Caki2 (cell line): ENCODE measurements at regions not wholly inside any gene's neighbourhood (a gene's known extent, or its start where the extent isn't known, plus 50 kb on each side); places are given as distances from the start of the nearest gene placed in this dataset.
A peak's percentile ranks its signal among the peaks of the same experiment; 100 is the strongest.
"Not testable (repeated sequence)": the region's sequence is repeated elsewhere in the genome, so short reads cannot be mapped to it uniquely, and the experiment has no call there.

Experiments used
- DNase-seq: peaks from one replicate; pipeline ENCODE4 v3.0.0-alpha.2; 2015; ENCODE audit warnings: low read depth
- in situ Hi-C: cut with HindIII; loops from 2 replicates; pipeline ENCODE4 v1.10.0; 2016; ENCODE audit warnings: low sequenced_read_pairs, low pct_unique_long_range_greater_than_20kb, mixed read lengths

DNA sequence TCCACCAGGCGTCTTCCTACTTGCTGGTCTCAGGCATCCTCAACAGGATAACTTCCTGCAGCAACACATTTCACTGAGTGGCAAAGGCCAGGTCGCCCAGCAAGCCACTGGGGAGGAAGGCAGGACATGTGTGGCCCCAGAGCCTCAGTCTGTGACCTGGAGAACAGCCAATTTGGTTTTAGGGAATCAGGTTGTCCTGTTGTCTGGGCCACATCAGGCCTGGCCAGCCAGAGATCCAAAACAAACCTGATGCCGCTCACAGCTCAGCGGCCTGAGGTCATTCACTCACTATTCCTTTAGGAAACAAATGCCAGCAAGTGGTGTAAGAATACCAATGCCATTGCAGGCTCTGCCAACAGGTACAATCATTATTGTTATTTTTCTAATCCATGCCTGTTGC lies 210.7 kb downstream of the VAPA start:
- no peak for DNase-seq
- in situ Hi-C loops = no loop called here

DNA sequence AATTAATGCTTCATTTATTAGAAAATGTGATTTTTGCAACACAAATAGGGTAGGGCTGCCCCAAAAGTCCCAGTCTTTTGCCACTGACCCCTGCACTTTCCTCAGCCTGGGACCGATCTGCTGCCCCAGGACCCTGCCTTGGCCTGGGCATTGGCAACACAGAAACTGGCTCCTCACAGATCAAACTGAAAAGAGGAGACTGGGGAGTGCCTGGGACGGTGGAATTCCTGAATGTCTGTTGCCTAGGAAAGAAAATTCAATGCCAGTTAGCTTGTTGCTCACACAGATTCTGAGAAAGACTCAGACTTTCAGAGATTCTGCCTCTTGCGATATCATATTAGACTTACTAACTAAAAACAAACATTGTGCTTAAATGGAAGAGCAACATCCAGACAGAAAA lies 211.2 kb downstream of the VAPA start:
- DNase-seq = no peak
- in situ Hi-C loops = no loop called here

DNA sequence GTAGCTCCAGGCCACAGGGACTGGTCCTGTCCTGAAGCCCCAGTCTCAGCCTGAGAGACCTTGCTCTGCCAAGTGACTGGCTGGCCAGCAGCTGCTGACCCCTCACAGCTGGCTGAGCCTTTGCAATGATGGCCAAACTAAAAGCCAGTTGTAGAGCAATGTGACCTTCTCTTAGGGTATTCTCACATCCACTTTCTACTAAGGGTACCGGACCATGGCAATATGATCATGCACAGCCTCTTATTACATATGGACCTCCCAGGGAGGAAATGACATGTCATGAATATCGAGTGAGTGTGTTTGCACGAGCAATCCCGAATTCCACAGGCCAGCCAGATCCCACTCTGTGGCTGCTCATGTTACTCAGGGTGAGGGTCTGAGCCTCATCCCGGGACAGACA lies 213.9 kb downstream of the VAPA start:
- in situ Hi-C loops = no loop called here
- no peak for DNase-seq

DNA sequence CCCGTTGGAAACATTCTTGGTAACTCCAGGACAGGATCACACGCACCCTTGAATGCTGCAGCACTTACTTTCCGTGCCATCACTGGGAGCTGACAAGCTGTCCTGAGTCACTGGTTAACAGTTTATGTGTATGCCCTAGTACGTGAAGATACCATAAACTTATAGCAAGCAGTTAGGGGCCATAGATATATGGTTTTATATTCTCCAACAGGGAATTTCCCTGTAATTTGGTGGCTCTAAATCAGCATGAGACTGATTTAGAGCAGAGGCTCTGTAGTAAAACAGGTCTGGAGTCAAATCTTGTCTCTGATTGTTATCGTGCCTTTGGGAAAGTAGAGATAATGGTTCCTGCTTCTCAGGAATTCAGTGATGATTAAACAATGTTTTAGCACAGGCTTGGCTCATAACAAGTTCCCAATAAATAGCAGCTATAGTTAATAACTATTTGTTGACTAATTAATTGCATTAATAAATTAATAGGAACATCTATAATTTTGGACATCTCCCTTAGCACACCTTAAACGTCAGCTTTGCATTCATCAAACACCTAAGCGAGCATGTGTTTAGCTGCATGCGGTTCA lies 215.2 kb downstream of the VAPA start:
- in situ Hi-C loops = no loop called here
- no peak for DNase-seq

DNA sequence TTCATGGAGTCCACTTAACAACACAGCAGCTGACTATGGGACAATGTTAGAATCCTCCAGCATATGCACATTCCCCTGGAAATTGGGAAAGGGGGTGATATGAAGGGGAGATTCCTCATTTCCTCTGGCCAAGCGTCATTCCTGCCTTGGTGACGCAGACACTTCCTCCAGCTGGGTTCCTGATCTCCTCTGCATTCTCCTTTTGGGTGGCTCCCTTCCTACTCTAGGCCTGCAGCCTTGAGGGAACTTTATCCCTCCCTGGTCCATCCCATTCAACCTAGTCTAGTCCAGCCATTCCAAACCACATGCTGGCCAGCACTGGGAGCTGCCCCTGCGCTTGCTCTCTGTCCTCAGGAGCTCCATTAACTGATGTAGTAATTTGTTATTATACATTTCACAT lies 216.8 kb downstream of the VAPA start:
- in situ Hi-C loops = no loop called here
- DNase-seq = no peak

DNA sequence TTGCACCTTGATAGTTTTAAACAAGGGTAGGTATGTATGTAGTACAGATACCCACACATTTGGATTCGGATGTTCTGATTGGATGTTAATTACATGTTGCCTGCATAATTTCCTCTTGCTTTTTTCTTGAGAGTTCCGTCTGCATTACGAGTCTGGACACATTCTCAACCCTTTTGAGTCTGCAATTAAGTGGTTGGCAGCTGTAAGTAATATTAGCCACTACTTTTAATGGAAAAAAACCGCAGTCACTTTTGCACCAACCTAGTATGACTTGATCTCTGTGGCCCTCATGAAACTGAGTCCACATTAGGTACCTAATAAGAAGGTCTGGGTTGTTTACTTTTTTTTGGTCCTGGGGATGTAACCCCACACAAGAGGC lies 217.3 kb downstream of the VAPA start:
- no peak for DNase-seq
- in situ Hi-C loops = no loop called here

DNA sequence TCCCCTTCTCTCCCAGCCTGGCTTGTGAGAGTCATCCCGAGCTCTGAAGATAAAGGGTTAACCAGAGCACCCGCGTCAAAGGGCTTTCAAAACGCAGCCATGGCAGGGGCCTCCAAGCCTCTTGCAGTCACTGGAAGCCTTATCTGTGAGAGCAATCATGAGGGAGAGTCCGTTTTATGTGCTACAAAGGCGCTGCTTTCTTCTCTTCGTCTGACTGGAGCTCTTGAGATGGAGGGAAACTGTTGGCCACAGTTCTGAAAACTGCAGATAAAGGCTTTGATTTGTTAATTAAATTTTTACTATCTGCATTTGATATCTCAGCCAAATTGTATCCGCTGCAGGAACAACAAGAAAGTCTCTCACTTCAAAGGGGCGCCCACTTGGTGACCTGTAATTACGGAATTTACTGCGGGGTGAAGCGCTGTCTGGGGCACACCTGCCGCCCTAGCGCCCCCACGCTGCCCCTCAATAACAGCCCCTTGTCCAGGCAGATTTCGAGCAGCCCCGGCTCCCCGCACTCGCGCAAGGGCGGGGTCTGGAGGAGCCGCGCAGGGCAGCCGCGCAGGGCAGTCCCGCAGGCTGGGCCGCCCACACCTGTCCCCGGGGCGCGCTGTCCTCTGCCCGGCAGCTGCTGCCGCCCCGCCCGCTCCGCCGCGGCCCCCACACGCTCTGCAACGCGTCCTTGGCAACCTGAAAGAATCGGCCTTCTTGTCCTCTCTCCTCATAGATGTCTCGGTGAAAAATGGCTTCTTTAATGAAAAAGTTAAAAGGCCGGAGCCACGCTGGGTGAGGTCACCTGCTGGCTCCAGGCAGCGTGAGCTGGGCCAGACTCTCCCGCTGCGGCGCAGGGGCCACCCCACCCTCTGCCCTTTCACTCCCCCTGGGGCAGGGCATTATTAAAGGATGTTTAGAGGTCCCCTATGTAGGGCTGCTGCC lies 217.9 kb downstream of the VAPA start:
- in situ Hi-C loops = no loop called here
- no peak for DNase-seq

DNA sequence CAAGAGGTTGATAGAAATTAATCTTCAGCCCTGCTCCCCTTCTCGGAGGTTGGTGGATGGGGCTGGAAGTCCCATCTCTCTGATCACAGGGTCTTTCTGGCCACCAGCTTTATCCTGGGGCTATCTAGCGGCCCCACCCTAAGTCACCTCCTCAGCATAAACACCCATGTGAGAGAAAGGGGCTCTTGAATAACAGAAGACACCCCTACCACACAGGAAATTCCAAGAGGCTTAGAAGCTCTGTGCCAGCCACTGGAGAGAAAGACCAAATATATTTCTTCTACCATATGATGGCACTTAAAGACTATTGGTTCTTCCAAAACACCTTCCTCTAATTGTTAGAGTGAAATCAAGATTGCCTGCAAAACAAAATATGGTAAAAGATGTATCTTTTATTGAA lies 219.7 kb downstream of the VAPA start:
- in situ Hi-C loops = no loop called here
- DNase-seq = no peak

DNA sequence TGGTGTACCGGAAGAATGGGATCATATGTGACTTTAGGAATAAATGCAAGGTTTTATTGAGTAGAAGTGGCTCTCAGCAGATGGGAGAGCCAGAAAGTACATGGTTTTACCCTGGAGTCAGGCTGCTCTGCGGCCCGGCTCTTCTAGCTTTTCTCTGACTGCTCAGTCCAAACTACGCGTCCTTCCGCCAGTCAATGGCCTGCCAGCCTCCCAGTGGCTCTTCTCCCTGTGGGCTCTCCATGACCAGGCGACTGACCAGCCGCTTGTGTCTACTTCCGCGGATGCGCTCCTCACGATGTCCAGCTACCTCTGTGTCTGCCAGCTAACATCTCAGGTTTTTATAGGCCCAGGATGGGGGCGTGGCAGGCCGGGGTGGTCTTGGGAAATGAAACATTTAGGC lies 220.4 kb downstream of the VAPA start:
- in situ Hi-C loops = no loop called here
- DNase-seq = no peak

DNA sequence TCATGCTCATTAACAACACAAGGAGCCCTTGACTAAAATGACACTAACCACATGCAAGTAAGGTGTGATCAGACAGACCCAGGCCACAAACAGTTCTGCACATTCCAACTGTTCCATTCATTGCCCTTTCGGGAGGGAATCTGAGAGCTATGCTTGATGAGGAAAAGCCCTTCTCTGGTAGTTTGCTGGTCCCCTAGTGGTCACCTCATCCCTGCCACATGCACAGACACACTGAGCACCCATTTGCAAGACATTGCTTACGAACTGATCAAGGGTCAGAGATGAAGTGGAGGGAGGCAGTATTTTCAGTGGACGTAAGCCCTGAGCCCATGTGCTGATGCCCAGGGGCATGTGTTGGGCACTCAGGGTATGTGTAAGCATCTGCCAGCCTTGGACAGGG lies 220.9 kb downstream of the VAPA start:
- in situ Hi-C loops, DNase-seq: not testable (repeated sequence)

DNA sequence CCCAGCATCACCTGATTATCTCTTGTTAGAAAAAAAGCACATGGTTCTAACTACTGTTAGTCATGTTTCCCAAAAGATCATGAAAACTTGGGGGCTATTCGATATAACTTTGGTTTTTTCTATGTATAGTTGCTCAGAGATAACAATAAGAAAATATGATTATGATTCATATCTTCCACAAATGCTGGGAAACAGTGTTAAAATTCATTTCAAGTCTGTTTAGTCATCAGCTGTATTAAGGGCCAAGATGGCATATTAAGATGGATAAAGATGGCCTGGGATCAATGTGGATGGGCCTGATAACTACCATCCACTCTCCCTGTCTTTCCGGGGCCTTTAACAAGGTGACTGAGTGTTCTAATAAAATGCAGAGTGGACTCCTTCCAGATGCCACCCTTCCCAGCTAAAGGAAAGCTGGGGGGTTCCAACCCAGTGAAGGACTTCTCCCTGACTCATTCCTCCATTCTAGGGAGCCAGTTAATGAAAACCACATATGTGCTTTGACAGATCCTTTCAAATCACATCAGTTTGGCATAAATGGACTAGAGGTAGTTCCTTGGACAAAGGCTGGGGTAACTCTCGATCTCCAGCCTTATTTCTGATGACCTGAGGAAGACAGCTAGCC lies 221.6 kb downstream of the VAPA start:
- DNase-seq = no peak
- in situ Hi-C loops = no loop called here

DNA sequence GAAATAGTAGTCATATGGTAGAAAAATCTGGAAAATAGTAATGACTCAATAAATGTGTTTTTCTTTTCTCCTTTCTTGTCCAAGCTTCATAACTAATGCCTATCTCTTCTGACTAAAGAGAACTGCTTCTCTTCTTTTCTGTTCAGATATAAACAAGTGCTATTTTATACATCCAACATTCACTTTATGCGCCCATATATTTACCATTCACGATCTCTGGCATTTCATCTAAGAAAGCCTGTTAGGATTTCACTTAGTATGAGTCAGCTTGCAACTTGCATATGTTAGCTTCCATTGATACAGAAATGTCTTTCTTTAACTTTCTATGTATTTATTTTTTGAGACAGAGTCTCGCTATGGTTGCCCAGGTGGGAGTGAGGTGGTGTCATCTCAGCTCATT lies 224.9 kb downstream of the VAPA start:
- in situ Hi-C loops = no loop called here
- no peak for DNase-seq

DNA sequence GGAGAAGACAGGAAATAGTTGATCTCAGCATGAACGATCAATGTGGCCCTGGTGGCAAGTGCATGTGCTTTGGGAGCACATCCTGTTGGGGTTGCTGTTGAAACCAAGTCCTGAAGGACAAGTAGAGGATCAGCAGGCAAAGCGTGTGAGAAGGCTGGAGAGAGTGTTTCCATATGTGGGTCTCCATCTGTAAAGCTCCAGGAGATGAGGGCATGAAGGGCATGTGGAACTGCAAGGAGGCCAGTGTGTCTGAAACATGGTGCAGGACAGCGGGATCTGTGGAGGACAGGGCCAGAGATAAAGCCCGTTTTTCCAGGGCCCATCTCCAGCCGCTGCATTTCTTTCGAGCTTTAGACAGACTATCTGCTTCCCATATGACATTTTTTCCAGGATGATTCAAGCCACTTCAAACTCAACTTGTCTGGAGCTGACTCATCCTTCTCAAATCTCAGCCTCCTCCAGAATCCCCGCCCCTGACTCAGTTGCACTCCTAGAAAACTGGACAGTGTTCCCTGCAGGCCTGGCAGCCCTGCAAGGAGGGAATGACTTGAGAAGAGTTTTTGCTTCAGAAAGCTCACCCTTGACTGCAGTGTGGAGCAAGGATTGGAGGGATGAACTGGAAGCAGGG lies 226.1 kb downstream of the VAPA start:
- in situ Hi-C loops = no loop called here
- DNase-seq = peak; percentile 6

DNA sequence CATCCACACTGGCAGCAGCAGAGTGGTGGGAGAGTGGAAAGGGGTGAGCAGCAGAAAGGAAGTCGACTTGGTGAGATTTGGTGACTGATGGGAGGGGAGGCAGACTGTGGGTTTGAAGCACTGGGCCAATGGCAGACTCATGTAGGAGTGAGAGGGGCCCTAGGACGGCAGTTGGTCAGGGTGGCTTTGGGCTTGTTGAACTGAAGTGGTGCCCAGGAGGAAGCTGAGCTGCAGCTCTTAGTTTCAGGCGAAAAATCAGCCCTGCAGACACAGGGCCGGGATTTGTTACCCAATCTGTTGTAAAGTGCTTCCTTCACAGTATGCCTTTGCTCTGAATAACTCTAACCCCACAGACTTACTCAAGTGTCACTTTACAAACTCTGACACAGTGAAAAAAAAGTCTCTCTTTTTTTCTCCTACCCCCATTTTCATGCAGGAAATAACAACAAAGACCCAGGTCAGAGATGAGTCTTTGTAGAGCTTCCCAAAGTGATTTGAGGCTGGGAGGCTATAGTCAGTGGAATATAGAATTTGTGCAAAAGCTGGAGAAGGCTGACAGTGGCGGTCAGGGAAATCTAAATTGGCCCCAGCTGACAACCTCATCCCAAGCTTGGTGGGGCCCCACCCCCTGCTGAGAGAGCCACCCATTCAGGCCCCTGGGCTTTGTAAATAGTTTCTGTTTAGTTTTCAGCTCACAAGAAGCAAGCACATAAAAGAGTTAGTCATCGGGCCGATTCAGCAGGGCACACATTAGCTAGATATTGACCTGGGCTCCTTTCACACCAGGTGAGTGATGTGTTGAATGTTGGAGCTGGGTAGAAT lies 226.9 kb downstream of the VAPA start:
- peak; percentile 29 for DNase-seq
- in situ Hi-C loops = no loop called here

DNA sequence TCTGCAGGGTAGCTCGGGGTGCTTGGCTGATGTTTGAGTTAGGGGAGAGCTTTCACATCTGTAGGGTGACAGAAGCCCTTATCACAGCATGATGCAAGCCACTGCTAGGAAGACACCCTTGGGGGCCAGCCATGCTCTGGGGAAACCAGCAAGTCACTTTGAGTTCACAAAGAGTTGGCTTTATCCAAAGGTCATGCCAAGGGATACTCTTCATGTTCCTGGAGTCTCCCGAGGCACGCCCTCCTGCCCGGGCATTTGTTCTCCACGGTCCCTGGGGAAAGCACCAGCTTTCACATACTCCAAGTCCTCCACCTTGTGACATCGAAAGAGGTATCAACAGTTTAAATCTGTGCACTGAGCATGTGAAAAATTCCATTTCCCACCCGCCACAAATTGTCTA lies 227.7 kb downstream of the VAPA start:
- in situ Hi-C loops = no loop called here
- DNase-seq = no peak

DNA sequence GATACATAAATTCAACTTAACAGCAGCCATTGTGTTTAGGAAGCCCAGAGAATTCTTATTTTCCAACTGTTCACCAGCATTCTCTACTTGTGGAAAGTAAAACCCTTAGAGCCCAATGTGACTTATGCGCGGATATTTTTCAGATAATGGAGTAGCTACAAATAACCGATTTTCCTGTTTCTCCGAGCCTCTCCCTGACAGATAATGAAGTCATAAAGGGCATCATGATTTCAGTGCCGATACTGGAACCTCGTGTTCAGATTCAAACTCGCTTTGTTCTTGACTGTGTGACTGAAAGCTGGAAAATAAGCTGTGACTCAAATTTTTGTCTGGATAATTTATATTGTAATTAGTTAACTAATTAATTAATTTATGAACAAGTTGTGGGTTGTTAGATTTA lies 228.2 kb downstream of the VAPA start:
- in situ Hi-C loops = no loop called here
- no peak for DNase-seq

DNA sequence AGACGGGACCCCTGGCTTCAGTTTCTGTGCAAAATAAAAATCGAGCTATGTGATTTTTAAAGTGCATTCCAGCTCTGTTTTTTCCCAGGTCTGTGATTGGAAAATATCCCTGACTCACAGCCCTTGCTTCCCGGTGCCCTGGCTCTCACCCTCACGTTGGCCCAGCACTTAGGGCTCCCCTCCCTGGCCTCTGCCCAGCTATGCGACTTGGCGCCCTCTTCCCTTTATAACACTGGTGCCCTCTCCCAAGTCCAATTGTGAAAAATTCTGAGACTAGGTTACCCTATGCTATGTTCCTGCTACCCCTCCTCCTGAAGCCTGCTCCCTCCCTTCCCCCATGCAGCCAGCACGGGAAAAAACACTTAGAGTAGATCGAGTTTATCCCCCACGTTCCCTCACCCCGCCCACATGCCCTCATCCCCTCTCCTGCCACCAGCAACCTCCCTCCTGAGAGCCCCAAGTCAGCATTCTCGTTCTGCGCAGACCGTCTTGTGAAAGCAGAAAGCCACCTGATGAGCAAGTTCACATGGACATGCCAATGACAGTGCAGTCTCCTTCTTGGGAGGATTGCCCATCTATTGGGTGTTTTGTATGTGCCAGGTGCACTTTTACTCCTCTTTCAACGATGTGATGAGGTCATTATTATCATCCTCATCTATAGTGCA lies 228.8 kb downstream of the VAPA start:
- no peak for DNase-seq
- in situ Hi-C loops = no loop called here

DNA sequence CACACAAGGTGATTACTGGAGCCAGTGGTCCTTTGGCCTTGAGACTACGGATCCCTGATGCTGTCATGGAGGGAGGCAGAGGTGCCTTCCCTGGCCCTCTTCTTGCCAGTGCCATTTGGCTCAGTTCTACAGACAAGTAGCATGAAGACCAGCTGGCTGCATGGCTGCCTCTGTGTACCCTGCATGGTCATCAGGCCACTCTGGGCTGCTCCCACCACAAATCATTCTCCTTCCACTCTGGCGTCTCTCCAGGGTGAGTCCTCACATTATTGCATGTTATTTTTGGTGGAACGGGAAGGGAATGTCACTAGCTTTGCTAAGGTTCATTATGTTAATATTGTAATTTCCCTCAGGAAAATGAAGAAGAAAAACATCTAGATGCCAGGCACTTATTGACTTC lies 229.8 kb downstream of the VAPA start:
- in situ Hi-C loops = no loop called here

More for the DNA sequence above, 229.8 kb downstream of the VAPA start:
- DNase-seq = no peak
